ENCODE measurements at regions not wholly inside any gene's neighbourhood (a gene's known extent, or its start where the extent isn't known, plus 50 kb on each side); places are given as distances from the start of the nearest gene placed in this dataset.

DNA sequence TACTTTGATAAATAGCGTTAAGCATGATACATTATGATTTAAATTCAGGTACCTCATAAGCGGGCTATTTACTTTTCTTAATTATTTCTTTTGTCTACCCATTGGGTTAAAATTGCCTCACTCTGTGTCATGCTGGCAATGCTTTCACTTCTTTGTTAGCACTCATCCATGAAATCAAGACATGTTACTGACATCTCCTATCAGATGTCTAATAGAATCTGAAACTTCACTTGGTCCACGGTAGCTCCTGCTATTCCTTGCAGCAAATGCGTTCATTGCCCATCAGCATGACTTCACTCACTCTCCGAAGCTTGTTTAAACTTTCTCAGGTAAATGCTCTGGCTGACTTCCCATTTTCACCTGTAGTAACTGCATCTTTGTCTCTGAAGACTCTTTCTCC, 193.5 kb upstream of the EDIL3 start:
- TF ChIP-seq, protein P1, sequence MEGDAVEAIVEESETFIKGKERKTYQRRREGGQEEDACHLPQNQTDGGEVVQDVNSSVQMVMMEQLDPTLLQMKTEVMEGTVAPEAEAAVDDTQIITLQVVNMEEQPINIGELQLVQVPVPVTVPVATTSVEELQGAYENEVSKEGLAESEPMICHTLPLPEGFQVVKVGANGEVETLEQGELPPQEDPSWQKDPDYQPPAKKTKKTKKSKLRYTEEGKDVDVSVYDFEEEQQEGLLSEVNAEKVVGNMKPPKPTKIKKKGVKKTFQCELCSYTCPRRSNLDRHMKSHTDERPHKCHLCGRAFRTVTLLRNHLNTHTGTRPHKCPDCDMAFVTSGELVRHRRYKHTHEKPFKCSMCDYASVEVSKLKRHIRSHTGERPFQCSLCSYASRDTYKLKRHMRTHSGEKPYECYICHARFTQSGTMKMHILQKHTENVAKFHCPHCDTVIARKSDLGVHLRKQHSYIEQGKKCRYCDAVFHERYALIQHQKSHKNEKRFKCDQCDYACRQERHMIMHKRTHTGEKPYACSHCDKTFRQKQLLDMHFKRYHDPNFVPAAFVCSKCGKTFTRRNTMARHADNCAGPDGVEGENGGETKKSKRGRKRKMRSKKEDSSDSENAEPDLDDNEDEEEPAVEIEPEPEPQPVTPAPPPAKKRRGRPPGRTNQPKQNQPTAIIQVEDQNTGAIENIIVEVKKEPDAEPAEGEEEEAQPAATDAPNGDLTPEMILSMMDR (IDR thresholded peaks at IDR 0.05): no peak
- no peak for TF ChIP-seq POLR2A (IDR thresholded peaks at IDR 0.05)

Measured in sigmoid colon (tissue), 3 donors.